ENCODE measurements at regions not wholly inside any gene's neighbourhood (a gene's known extent, or its start where the extent isn't known, plus 50 kb on each side); places are given as distances from the start of the nearest gene placed in this dataset.

GRCh38 chr21:22468893-22469292 lies 1470.7 kb downstream of the NCAM2 start:
- Histone ChIP-seq H3K27ac (no peak overlapping the region), H3K4me3 (no peak overlapping the region), H3K9me3 (no peaks in the 10 kb centered on the region), H3K4me2 (no peak overlapping the region), H3K4me1 (no peaks in the 10 kb centered on the region)
- no peak for ATAC-seq
- no peak for DNase-seq (ENCODE audit: low read depth in 1 of 2, low spot score in 1 of 2)
- POLR2A ChIA-PET: no interaction called here
- no peak for FAIRE-seq
- CTCF ChIA-PET: no interaction called here
- WGBS (ENCODE audit: missing lambda C conversion rate): 63% methylated on average over 1 of the region's 1 CpG
- TF ChIP-seq TFCP2L1 (CRISPR knock-in tag; IDR thresholded peaks at IDR 0.05): no peak

DNA sequence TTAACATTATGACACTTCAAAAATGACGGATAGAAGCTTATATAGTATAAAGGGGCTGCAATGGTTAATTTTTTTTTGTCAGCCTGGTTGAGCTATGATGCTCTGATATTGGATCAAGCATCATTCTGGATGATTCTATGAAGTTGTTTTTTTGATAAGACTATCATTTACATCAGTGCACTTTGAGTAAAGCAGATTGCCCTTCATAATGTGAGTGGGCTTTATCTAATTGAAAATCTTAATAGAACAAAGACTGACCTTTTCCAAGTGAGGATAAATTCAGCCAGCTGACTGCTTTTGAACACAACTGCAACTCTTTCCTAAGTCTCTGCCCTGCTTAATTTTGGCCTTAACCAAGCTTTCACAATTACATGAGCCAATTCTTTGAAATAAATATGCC lies 1476.2 kb downstream of the NCAM2 start:
- H3K4me3 ChIP-seq: no peak overlapping the region
- H3K4me1 ChIP-seq: no peaks in the 10 kb centered on the region
- H3K4me2 ChIP-seq: no peak overlapping the region
- ATAC-seq (no peak), FAIRE-seq (no peak), DNase-seq (ENCODE audit: low read depth in 1 of 2, low spot score in 1 of 2) (no peak)
- TF ChIP-seq JUNB (IDR thresholded peaks at IDR 0.05): no peak
- no peak for TF ChIP-seq JUN (IDR thresholded peaks at IDR 0.05)
- TF ChIP-seq HOXB5 (CRISPR knock-in tag; IDR thresholded peaks at IDR 0.05): no peak
- no peak for TF ChIP-seq FOSL2 (IDR thresholded peaks at IDR 0.05)
- no peak for TF ChIP-seq FOSL2 (CRISPR knock-in tag; IDR thresholded peaks at IDR 0.05)
- TF ChIP-seq CHD2 (IDR thresholded peaks at IDR 0.05; ENCODE audit: low read length, partially characterized antibody): no peak
- TF ChIP-seq SMC3 (IDR thresholded peaks at IDR 0.05): no peak
- no peak for TF ChIP-seq HOXA7 (CRISPR knock-in tag; IDR thresholded peaks at IDR 0.05)
- TF ChIP-seq MAFK (IDR thresholded peaks at IDR 0.05; ENCODE audit: partially characterized antibody): no peak
- no peak for TF ChIP-seq PHF8 (IDR thresholded peaks at IDR 0.05; ENCODE audit: borderline replicate concordance, low read depth)
- no peaks in the 10 kb centered on the region for H3K9me3 ChIP-seq
- H3K27ac ChIP-seq: no peak overlapping the region
- ChIA-PET POLR2A (no interaction called here), CTCF (no interaction called here)
- WGBS (ENCODE audit: missing lambda C conversion rate): 8% methylated on average over 1 of the region's 1 CpG

DNA sequence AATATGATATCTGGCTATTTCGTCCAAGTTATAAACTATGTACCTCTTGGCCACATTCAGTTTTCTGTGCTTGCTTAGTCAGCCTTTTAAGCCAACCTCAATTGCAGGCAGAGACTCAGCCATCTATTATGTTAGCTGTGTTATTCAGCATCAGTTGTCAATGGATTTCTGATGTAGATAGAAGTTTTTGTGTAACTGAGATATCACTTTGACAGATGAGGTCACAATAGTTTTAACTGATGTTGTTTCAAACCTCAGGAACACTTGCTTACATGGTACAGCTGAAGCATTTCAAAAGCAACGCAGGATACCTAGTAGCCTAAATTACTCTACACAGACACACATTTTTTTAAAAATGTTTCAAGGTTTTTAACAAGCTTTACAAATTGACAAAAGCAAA lies 1478.0 kb downstream of the NCAM2 start:
- DNase-seq (ENCODE audit: low read depth in 1 of 2, low spot score in 1 of 2) (no peak), FAIRE-seq (no peak), ATAC-seq (no peak)
- TF ChIP-seq ZSCAN20 (CRISPR knock-in tag; IDR thresholded peaks at IDR 0.05): no peak
- no peak for TF ChIP-seq MAZ (IDR thresholded peaks at IDR 0.05; ENCODE audit: borderline replicate concordance, low read depth, low read length)
- Histone ChIP-seq H3K4me1 (no peaks in the 10 kb centered on the region), H3K27ac (no peak overlapping the region), H3K4me2 (no peak overlapping the region), H3K4me3 (no peak overlapping the region), H3K9me3 (no peaks in the 10 kb centered on the region)
- POLR2A ChIA-PET: no interaction called here
- CTCF ChIA-PET: no interaction called here
- 2% methylated on average over 2 of the region's 2 CpGs for WGBS (ENCODE audit: missing lambda C conversion rate)

GRCh38 chr21:22476726-22477646 lies 1478.8 kb downstream of the NCAM2 start:
- no peak for FAIRE-seq
- Histone ChIP-seq H3K27ac (no peak overlapping the region), H3K9me3 (no peaks in the 10 kb centered on the region), H3K4me3 (no peak overlapping the region), H3K4me2 (no peak overlapping the region), H3K4me1 (no peaks in the 10 kb centered on the region)
- ChIA-PET POLR2A (no interaction called here), CTCF (no interaction called here)
- WGBS (ENCODE audit: missing lambda C conversion rate): 0% methylated on average over 2 of the region's 2 CpGs
- TF ChIP-seq SMC3 (IDR thresholded peaks at IDR 0.05): no peak
- TF ChIP-seq ZNF302 (CRISPR knock-in tag; IDR thresholded peaks at IDR 0.05): no peak
- TF ChIP-seq ZC3H11A (IDR thresholded peaks at IDR 0.05): no peak
- no peak for TF ChIP-seq SREBF2 (IDR thresholded peaks at IDR 0.05)
- TF ChIP-seq FOSL2 (IDR thresholded peaks at IDR 0.05): no peak
- no peak for TF ChIP-seq FOSL2 (CRISPR knock-in tag; IDR thresholded peaks at IDR 0.05)
- no peak for TF ChIP-seq EP300 (IDR thresholded peaks at IDR 0.05)
- TF ChIP-seq HOXB5 (CRISPR knock-in tag; IDR thresholded peaks at IDR 0.05): no peak
- no peak for TF ChIP-seq RNF2 (IDR thresholded peaks at IDR 0.05; ENCODE audit: borderline replicate concordance, low read depth)
- TF ChIP-seq PHF8 (IDR thresholded peaks at IDR 0.05; ENCODE audit: borderline replicate concordance, low read depth): no peak
- TF ChIP-seq, protein P1, sequence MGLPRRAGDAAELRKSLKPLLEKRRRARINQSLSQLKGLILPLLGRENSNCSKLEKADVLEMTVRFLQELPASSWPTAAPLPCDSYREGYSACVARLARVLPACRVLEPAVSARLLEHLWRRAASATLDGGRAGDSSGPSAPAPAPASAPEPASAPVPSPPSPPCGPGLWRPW (IDR thresholded peaks at IDR 0.05): no peak
- no peak for TF ChIP-seq EHMT2 (IDR thresholded peaks at IDR 0.05; ENCODE audit: low read depth)
- no peak for TF ChIP-seq BHLHE40 (IDR thresholded peaks at IDR 0.05; ENCODE audit: low read depth, low read length)
- TF ChIP-seq, protein P2, sequence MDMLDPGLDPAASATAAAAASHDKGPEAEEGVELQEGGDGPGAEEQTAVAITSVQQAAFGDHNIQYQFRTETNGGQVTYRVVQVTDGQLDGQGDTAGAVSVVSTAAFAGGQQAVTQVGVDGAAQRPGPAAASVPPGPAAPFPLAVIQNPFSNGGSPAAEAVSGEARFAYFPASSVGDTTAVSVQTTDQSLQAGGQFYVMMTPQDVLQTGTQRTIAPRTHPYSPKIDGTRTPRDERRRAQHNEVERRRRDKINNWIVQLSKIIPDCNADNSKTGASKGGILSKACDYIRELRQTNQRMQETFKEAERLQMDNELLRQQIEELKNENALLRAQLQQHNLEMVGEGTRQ (IDR thresholded peaks at IDR 0.05): no peak
- no peak for TF ChIP-seq PBX3 (IDR thresholded peaks at IDR 0.05)
- no peak for DNase-seq (ENCODE audit: low read depth in 1 of 2, low spot score in 1 of 2)
- no peak for ATAC-seq
